RWPE2 (cell line): ENCODE measurements at regions not wholly inside any gene's neighbourhood (a gene's known extent, or its start where the extent isn't known, plus 50 kb on each side); places are given as distances from the start of the nearest gene placed in this dataset.

Source experiments
- ATAC-seq: fragments of 200-7000 bp; cut with Tn5 transposase; 3 replicates; pipeline ENCODE4 v1.9.1; 2021; ENCODE audit warnings: low read depth
- DNase-seq: peaks from one replicate; pipeline ENCODE4 v3.0.0-alpha.2; 2020; ENCODE audit warnings: low spot score
- H3K27ac ChIP-seq: fragments of 450-650 bp; 2 replicates; pipeline ENCODE4 v1.5.1; 2017; ENCODE audit warnings: mild to moderate bottlenecking; ENCODE audit not compliant: poor library complexity, severe bottlenecking
- H3K27me3 ChIP-seq: fragments of 250-450 bp; sonication (Bioruptor Pico); 2 replicates; pipeline ENCODE4 v1.5.1; 2021; ENCODE audit warnings: mild to moderate bottlenecking, moderate library complexity; ENCODE audit not compliant: insufficient read depth, poor library complexity, severe bottlenecking
- H3K36me3 ChIP-seq: fragments of 250-450 bp; sonication (Bioruptor Pico); 2 replicates; pipeline ENCODE4 v1.5.1; 2020; ENCODE audit warnings: low read depth, mild to moderate bottlenecking, moderate library complexity
- H3K4me1 ChIP-seq: fragments of 250-450 bp; sonication (Bioruptor Pico); 2 replicates; pipeline ENCODE4 v1.5.1; 2021; ENCODE audit warnings: mild to moderate bottlenecking, moderate library complexity; ENCODE audit not compliant: insufficient read depth, poor library complexity, severe bottlenecking
- H3K4me3 ChIP-seq: fragments of 250-450 bp; sonication (Bioruptor Pico); 2 replicates; pipeline ENCODE4 v1.5.1; 2021; ENCODE audit warnings: mild to moderate bottlenecking, moderate library complexity; ENCODE audit not compliant: severe bottlenecking
- H3K9me3 ChIP-seq: fragments of 250-450 bp; sonication (Bioruptor Pico); 2 replicates; pipeline ENCODE4 v1.5.1; 2021; ENCODE audit warnings: mild to moderate bottlenecking, moderate library complexity; ENCODE audit not compliant: severe bottlenecking
- TF ChIP-seq, protein P1 (sequence below): fragments of 450-650 bp; IDR thresholded peaks from one replicate; pipeline ENCODE4 v1.5.1; 2017; ENCODE audit warnings: mild to moderate bottlenecking, moderate library complexity; ENCODE audit not compliant: poor library complexity, severe bottlenecking

GRCh38 chr3:80543154-80543553 lies 775.4 kb upstream of the ROBO1 start:
- Histone ChIP-seq H3K27me3 (no peaks in the 10 kb centered on the region), H3K27ac (no peak overlapping the region), H3K9me3 (no peaks in the 10 kb centered on the region), H3K4me1 (no peaks in the 10 kb centered on the region), H3K36me3 (no peaks in the 10 kb centered on the region), H3K4me3 (no peak overlapping the region)
- no peak for ATAC-seq
- TF ChIP-seq, protein P1, sequence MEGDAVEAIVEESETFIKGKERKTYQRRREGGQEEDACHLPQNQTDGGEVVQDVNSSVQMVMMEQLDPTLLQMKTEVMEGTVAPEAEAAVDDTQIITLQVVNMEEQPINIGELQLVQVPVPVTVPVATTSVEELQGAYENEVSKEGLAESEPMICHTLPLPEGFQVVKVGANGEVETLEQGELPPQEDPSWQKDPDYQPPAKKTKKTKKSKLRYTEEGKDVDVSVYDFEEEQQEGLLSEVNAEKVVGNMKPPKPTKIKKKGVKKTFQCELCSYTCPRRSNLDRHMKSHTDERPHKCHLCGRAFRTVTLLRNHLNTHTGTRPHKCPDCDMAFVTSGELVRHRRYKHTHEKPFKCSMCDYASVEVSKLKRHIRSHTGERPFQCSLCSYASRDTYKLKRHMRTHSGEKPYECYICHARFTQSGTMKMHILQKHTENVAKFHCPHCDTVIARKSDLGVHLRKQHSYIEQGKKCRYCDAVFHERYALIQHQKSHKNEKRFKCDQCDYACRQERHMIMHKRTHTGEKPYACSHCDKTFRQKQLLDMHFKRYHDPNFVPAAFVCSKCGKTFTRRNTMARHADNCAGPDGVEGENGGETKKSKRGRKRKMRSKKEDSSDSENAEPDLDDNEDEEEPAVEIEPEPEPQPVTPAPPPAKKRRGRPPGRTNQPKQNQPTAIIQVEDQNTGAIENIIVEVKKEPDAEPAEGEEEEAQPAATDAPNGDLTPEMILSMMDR: no peak
- DNase-seq: no peak

DNA sequence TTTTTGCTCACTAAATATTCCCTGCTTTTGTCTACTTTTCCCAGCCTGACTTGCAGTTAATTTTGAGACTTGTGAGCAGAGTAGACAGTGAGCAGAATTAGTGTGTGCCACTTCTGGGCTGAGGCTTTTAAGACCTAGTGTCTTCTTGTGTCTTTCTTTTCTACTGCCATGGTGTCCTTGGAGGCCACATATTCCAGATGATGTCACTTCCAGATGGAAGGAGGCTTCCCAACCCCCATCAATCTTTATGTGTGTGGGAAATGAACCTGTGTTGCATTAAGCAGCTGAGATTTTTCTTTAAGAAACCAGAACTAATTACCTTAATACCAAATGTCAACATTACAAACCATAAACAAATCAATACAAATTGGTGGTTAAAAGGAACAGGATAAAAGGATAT lies 774.7 kb upstream of the ROBO1 start:
- no peak overlapping the region for H3K4me3 ChIP-seq
- no peak overlapping the region for H3K27ac ChIP-seq
- TF ChIP-seq, protein P1: no peak
- no peaks in the 10 kb centered on the region for H3K36me3 ChIP-seq
- no peaks in the 10 kb centered on the region for H3K9me3 ChIP-seq
- no peaks in the 10 kb centered on the region for H3K27me3 ChIP-seq
- ATAC-seq (no peak), DNase-seq (no peak)
- no peaks in the 10 kb centered on the region for H3K4me1 ChIP-seq

DNA sequence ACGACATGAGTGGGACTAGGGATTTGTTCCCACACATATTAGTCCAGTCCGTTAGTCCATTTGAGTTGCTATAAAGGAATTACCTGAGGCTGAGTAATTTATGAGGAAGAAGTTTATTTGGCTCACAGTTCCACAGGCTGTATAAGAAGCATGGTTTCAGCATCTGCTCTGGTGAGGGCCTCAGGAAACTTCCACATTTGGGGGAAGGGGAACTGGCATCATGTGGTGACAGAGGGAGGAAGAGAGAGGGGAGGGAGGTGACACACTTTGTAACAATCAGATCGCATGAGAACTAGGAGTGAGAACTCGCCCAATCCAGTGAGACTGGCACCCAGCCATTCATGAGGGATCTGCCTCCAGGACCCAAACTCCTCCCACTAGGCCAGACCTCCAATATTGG lies 769.9 kb upstream of the ROBO1 start:
- TF ChIP-seq, protein P1: no peak

DNA sequence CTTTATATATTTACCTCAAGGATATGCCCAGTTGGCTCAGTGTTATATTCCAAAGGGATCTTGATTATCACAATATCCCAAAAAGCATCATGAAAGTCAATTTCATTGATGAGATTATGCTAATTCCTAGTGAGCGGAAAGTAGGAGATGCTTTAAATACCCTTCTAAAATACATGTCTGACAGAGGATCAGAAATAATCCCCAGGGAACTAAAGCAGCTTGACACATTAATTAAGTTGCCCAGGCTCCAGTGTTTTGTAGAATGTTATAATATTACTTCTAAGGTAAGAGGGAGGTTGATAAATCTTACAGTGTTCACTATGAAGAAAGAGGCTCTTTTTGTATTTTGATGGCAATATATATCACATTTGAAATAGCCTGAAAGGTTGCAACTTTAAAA lies 767.5 kb upstream of the ROBO1 start:
- no peaks in the 10 kb centered on the region for H3K36me3 ChIP-seq
- TF ChIP-seq, protein P1: no peak
- H3K4me1 ChIP-seq: peaks cover 13% of the 10 kb centered on the region
- no peak overlapping the region for H3K4me3 ChIP-seq
- no peaks in the 10 kb centered on the region for H3K9me3 ChIP-seq
- no peak for ATAC-seq
- no peak overlapping the region for H3K27ac ChIP-seq
- no peaks in the 10 kb centered on the region for H3K27me3 ChIP-seq
- no peak for DNase-seq

More for the DNA sequence above, 769.9 kb upstream of the ROBO1 start:
- Histone ChIP-seq H3K4me1 (peaks cover 13% of the 10 kb centered on the region), H3K4me3 (no peak overlapping the region), H3K36me3 (no peaks in the 10 kb centered on the region), H3K27me3 (no peaks in the 10 kb centered on the region), H3K9me3 (no peaks in the 10 kb centered on the region), H3K27ac (no peak overlapping the region)
- DNase-seq (no peak), ATAC-seq (no peak)

GRCh38 chr3:80533553-80533952 lies 765.8 kb upstream of the ROBO1 start:
- H3K36me3 ChIP-seq: no peaks in the 10 kb centered on the region
- peak overlapping the region; percentile 69 for H3K27ac ChIP-seq
- H3K4me3 ChIP-seq: no peak overlapping the region
- peak; percentile 94 for ATAC-seq
- TF ChIP-seq, protein P1: no peak
- H3K9me3 ChIP-seq: no peaks in the 10 kb centered on the region
- H3K4me1 ChIP-seq: peaks cover 13% of the 10 kb centered on the region
- no peaks in the 10 kb centered on the region for H3K27me3 ChIP-seq
- DNase-seq: no peak
